ENCODE measurements at regions not wholly inside any gene's neighbourhood (a gene's known extent, or its start where the extent isn't known, plus 50 kb on each side); places are given as distances from the start of the nearest gene placed in this dataset.
"Not testable (repeated sequence)": the region's sequence is repeated elsewhere in the genome, so short reads cannot be mapped to it uniquely, and the experiment has no call there.

DNA sequence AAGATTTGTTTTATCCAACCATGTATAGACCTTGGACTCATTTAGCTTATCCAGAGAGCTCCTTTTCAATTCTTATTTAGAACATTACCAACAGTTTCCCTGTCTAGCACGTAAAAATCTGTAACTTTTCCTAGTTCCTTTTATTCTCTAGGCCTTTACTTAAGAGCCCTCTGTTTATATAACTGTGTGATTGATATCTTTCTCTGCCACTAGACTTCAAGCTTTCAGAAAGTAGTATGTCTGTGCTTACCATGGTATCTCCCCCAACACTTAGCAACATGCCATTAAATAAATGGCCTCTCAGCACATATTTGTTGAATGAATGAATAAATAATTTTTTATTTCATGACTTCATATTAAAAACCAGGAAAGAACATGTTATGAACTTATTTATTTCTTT, 209.4 kb downstream of the PTPRC start:
- Histone ChIP-seq H3K27ac (no peak overlapping the region), H3K27me3 (no peaks in the 10 kb centered on the region), H3K4me1 (no peaks in the 10 kb centered on the region), H3K4me3 (replicated peaks in 1 of 3) (no peak overlapping the region), H3K9me3 (no peaks in the 10 kb centered on the region), H3K36me3 (no peaks in the 10 kb centered on the region)
- intact Hi-C loops (cut with DNase I) = no loop called here
- DNase-seq = no peak
- TF ChIP-seq, protein P1, sequence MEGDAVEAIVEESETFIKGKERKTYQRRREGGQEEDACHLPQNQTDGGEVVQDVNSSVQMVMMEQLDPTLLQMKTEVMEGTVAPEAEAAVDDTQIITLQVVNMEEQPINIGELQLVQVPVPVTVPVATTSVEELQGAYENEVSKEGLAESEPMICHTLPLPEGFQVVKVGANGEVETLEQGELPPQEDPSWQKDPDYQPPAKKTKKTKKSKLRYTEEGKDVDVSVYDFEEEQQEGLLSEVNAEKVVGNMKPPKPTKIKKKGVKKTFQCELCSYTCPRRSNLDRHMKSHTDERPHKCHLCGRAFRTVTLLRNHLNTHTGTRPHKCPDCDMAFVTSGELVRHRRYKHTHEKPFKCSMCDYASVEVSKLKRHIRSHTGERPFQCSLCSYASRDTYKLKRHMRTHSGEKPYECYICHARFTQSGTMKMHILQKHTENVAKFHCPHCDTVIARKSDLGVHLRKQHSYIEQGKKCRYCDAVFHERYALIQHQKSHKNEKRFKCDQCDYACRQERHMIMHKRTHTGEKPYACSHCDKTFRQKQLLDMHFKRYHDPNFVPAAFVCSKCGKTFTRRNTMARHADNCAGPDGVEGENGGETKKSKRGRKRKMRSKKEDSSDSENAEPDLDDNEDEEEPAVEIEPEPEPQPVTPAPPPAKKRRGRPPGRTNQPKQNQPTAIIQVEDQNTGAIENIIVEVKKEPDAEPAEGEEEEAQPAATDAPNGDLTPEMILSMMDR (IDR thresholded peaks at IDR 0.05) = no peak
- TF ChIP-seq POLR2A (IDR thresholded peaks at IDR 0.05) = no peak
- WGBS, 2 donors = 65 to 91% methylated on average over 1 of the region's 1 CpG

- intact Hi-C loops (cut with DNase I) = no loop called here
- Histone ChIP-seq H3K27me3 (no peaks in the 10 kb centered on the region), H3K36me3 (no peaks in the 10 kb centered on the region), H3K4me3 (replicated peaks in 1 of 3) (no peak overlapping the region), H3K4me1 (no peaks in the 10 kb centered on the region), H3K27ac (no peak overlapping the region), H3K9me3 (no peaks in the 10 kb centered on the region)
- WGBS, 2 donors = 50 to 58% methylated on average over 1 of the region's 1 CpG
- TF ChIP-seq, protein P1 (IDR thresholded peaks at IDR 0.05) = no peak
- TF ChIP-seq POLR2A (IDR thresholded peaks at IDR 0.05) = no peak
- DNase-seq = no peak
These were observed 209.8 kb downstream of the PTPRC start for GRCh38 chr1:198848649-198849048.

GRCh38 chr1:198849093-198849492, 210.3 kb downstream of the PTPRC start:
- no peaks in the 10 kb centered on the region for H3K4me1 ChIP-seq
- no peak overlapping the region for H3K27ac ChIP-seq
- intact Hi-C loops (cut with DNase I) = no loop called here
- no peaks in the 10 kb centered on the region for H3K27me3 ChIP-seq
- no peaks in the 10 kb centered on the region for H3K9me3 ChIP-seq
- 94 to 97% methylated on average over 2 of the region's 2 CpGs for WGBS, 2 donors
- no peak for TF ChIP-seq POLR2A (IDR thresholded peaks at IDR 0.05)
- TF ChIP-seq, protein P1 (IDR thresholded peaks at IDR 0.05) = no peak
- DNase-seq = no peak
- no peak overlapping the region for H3K4me3 ChIP-seq (replicated peaks in 1 of 3)
- H3K36me3 ChIP-seq = no peaks in the 10 kb centered on the region

DNA sequence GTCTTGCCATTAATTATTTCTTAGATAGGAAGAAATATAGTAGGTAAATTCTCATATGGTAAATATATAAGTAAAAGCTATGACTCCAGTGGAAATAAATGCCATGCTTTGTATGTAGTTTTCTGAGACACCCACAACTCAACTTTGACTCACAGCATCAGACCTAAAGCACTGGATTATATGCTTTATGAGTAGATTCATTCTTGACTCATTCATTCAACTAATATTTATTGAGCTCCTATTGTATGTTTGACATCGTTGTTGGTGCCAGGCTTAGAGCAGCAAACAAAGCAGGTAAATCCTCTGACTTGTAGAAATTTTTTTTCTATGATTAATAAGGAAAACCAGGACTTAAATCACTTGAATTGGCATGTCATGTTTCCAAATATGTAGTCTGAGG, 211.4 kb downstream of the PTPRC start:
- H3K36me3 ChIP-seq = no peaks in the 10 kb centered on the region
- no peak for DNase-seq
- WGBS, 2 donors = 90 to 94% methylated on average over 1 of the region's 1 CpG
- TF ChIP-seq, protein P1 (IDR thresholded peaks at IDR 0.05) = no peak
- no peak for TF ChIP-seq POLR2A (IDR thresholded peaks at IDR 0.05)
- H3K4me1 ChIP-seq = no peaks in the 10 kb centered on the region
- no peak overlapping the region for H3K4me3 ChIP-seq (replicated peaks in 1 of 3)
- H3K27me3 ChIP-seq = no peaks in the 10 kb centered on the region
- H3K27ac ChIP-seq = no peak overlapping the region
- intact Hi-C loops (cut with DNase I) = no loop called here
- H3K9me3 ChIP-seq = no peaks in the 10 kb centered on the region

DNA sequence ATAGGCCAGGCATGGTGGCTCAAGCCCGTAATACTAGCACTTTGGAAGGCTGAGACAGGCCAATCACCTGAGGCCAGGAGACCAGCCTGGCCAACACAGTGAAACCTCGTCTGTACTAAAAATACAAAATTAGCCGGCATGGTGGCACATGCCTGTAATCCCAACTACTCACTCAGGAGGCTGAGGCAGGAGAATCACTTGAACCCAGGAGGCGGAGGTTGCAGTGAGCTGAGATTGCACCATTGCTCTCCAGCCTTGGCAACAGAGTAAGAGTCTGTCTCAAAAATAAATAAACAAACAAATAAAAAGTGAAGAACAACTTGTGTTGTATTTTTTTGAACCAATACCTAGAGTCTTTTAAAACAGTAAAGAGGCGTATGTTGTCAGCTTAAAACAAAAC, 212.1 kb downstream of the PTPRC start:
- 90 to 96% methylated on average over 5 of the region's 5 CpGs for WGBS, 2 donors
- H3K27me3 ChIP-seq; DNase-seq; H3K4me3 ChIP-seq (replicated peaks in 1 of 3); H3K36me3 ChIP-seq; H3K27ac ChIP-seq; intact Hi-C loops (cut with DNase I); H3K9me3 ChIP-seq; H3K4me1 ChIP-seq: not testable (repeated sequence)

DNA sequence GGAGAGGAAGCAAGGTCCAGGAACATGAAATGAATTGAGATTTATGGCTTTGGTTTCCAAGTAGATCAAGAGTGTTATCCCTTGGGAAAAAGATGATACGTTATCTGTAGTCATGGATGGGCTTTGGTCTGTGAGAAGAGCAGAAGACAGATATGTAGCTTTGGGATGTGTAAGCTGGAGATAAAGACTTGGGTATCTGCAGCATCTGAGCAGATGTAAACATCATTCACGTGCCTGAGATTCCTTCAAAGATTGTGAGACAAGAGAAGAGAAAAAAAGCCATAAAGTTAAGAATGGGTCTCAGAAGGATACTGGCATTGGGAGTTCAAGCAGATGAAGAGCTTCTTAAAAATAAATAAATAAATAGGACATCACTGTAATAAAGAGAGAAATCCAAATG, 217.8 kb downstream of the PTPRC start:
- TF ChIP-seq POLR2A (IDR thresholded peaks at IDR 0.05) = no peak
- TF ChIP-seq, protein P1 (IDR thresholded peaks at IDR 0.05) = no peak

More for the DNA sequence above, 217.8 kb downstream of the PTPRC start:
- H3K4me3 ChIP-seq (replicated peaks in 1 of 3) = no peak overlapping the region
- H3K27ac ChIP-seq = no peak overlapping the region
- H3K4me1 ChIP-seq = no peaks in the 10 kb centered on the region
- H3K36me3 ChIP-seq = no peaks in the 10 kb centered on the region
- 89 to 90% methylated on average over 2 of the region's 2 CpGs for WGBS, 2 donors
- no peaks in the 10 kb centered on the region for H3K27me3 ChIP-seq
- intact Hi-C loops (cut with DNase I) = no loop called here
- no peaks in the 10 kb centered on the region for H3K9me3 ChIP-seq
- DNase-seq = no peak

Measured in thyroid gland (tissue), 4 donors.